Thyroid gland (tissue), 4 donors: ENCODE measurements at regions not wholly inside any gene's neighbourhood (a gene's known extent, or its start where the extent isn't known, plus 50 kb on each side); places are given as distances from the start of the nearest gene placed in this dataset.

Source experiments
- DNase-seq, 2 donors: peaks; one replicate each; pipeline ENCODE4 v3.0.0-alpha.2; 2019
- H3K27ac ChIP-seq, 3 donors: fragments of 200-600 bp; sonication (generic); 1 replicate in 2 of 3; 2 replicates in 1 of 3; pipeline ENCODE4 v1.5.1; 2016 to 2019; ENCODE audit warnings: mild to moderate bottlenecking in 1 of 3, moderate library complexity in 1 of 3
- H3K27me3 ChIP-seq: fragments of 200-600 bp; sonication (generic); one replicate; pipeline ENCODE4 v1.5.1; 2019
- H3K36me3 ChIP-seq, 2 donors: fragments of 200-600 bp; sonication (generic); one replicate each; pipeline ENCODE4 v1.5.1; 2016 to 2019
- H3K4me1 ChIP-seq, 2 donors: fragments of 200-600 bp; sonication (generic); one replicate each; pipeline ENCODE4 v1.5.1; 2017 to 2019
- H3K4me3 ChIP-seq, 3 donors: fragments of 200-600 bp; sonication (generic); replicated peaks in 1 of 3; 1 replicate in 2 of 3; 2 replicates in 1 of 3; pipeline ENCODE4 v1.5.1; 2016; ENCODE audit warnings: mild to moderate bottlenecking in 1 of 3
- H3K9me3 ChIP-seq: fragments of 200-600 bp; sonication (generic); one replicate; pipeline ENCODE4 v1.5.1; 2017
- POLR2A ChIP-seq, 2 donors: fragments of 450-650 bp; IDR thresholded peaks; one replicate each; pipeline ENCODE4 v1.6.1; 2017; ENCODE audit warnings: antibody characterized with exemption in 2 of 2, mild to moderate bottlenecking in 2 of 2, moderate library complexity in 1 of 2
- WGBS, 2 donors: methylation state at CpG; one replicate each; pipeline ENCODE4 v1.1.5; 2017; 5-methylcytosine and 5-hydroxymethylcytosine counted together
- intact Hi-C: fragments of 100-400 bp; cut with DNase I; formaldehyde crosslinking; loops from one replicate; pipeline ENCODE4 v1.15.1; 2023
- TF ChIP-seq, protein P1 (sequence below), 6 experiments: fragments of 200-600 bp in 3 of 6; fragments of 450-650 bp in 3 of 6; sonication (generic) in 3 of 6; IDR thresholded peaks; one replicate each; pipeline ENCODE4 v1.5.1; 2016 to 2019; ENCODE audit warnings: antibody characterized with exemption in 6 of 6, mild to moderate bottlenecking in 2 of 6, inconsistent platforms in 1 of 6, moderate library complexity in 1 of 6

DNA sequence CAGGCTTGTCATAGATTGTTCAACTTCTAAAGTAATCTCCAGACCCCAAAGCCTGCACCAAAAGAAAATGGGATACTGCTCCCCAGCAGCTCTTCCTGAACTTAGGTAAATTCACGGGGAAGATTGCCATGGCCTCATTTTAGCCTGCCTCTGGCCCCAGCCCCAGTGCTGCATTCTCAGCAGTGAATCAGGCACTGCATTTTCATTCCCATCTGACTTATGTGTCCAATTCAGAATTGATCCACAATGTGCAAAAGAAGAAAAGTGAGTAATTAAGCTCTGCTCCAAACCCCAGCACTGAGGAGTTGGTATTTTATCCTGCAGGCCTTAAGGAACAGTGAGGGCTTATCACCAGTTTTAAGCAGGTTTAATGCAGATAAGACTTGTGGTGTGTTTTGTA is 176.4 kb downstream of the KCTD12 start:
- H3K36me3 ChIP-seq = no peaks in the 10 kb centered on the region
- H3K27me3 ChIP-seq = no peaks in the 10 kb centered on the region
- no peak overlapping the region for H3K27ac ChIP-seq
- H3K4me1 ChIP-seq = no peaks in the 10 kb centered on the region
- H3K9me3 ChIP-seq = no peaks in the 10 kb centered on the region
- WGBS, 2 donors = 90 to 94% methylated on average over 1 of the region's 1 CpG
- TF ChIP-seq, protein P1, sequence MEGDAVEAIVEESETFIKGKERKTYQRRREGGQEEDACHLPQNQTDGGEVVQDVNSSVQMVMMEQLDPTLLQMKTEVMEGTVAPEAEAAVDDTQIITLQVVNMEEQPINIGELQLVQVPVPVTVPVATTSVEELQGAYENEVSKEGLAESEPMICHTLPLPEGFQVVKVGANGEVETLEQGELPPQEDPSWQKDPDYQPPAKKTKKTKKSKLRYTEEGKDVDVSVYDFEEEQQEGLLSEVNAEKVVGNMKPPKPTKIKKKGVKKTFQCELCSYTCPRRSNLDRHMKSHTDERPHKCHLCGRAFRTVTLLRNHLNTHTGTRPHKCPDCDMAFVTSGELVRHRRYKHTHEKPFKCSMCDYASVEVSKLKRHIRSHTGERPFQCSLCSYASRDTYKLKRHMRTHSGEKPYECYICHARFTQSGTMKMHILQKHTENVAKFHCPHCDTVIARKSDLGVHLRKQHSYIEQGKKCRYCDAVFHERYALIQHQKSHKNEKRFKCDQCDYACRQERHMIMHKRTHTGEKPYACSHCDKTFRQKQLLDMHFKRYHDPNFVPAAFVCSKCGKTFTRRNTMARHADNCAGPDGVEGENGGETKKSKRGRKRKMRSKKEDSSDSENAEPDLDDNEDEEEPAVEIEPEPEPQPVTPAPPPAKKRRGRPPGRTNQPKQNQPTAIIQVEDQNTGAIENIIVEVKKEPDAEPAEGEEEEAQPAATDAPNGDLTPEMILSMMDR (IDR thresholded peaks at IDR 0.05) = no peak
- TF ChIP-seq POLR2A (IDR thresholded peaks at IDR 0.05) = no peak
- no peak for DNase-seq
- H3K4me3 ChIP-seq = no peak overlapping the region
- intact Hi-C loops = no loop called here

- Histone ChIP-seq H3K9me3 (no peaks in the 10 kb centered on the region), H3K27ac (no peak overlapping the region), H3K4me3 (no peak overlapping the region), H3K27me3 (no peaks in the 10 kb centered on the region), H3K4me1 (no peaks in the 10 kb centered on the region), H3K36me3 (no peaks in the 10 kb centered on the region)
- intact Hi-C loops = no loop called here
- WGBS, 2 donors = 85 to 86% methylated on average over 6 of the region's 6 CpGs
- no peak for TF ChIP-seq POLR2A (IDR thresholded peaks at IDR 0.05)
- TF ChIP-seq, protein P1 (IDR thresholded peaks at IDR 0.05) = no peak
- no peak for DNase-seq
These were observed 178.0 kb downstream of the KCTD12 start for GRCh38 chr13:76708138-76708688.

- TF ChIP-seq POLR2A (IDR thresholded peaks at IDR 0.05) = no peak
- TF ChIP-seq, protein P1 (IDR thresholded peaks at IDR 0.05) = no peak
These were observed 178.8 kb downstream of the KCTD12 start for GRCh38 chr13:76707360-76707759.

GRCh38 chr13:76703621-76704288 is 182.4 kb downstream of the KCTD12 start:
- no peaks in the 10 kb centered on the region for H3K9me3 ChIP-seq
- intact Hi-C loops = no loop called here
- H3K27me3 ChIP-seq = no peaks in the 10 kb centered on the region
- TF ChIP-seq, protein P1 (IDR thresholded peaks at IDR 0.05) = no peak
- no peak for TF ChIP-seq POLR2A (IDR thresholded peaks at IDR 0.05)
- no peak overlapping the region for H3K4me3 ChIP-seq
- H3K27ac ChIP-seq = no peak overlapping the region
- 75 to 86% methylated on average over 2 of the region's 2 CpGs for WGBS, 2 donors
- no peak for DNase-seq
- H3K36me3 ChIP-seq = no peaks in the 10 kb centered on the region
- H3K4me1 ChIP-seq = no peaks in the 10 kb centered on the region

More at GRCh38 chr13:76707360-76707759, 178.8 kb downstream of the KCTD12 start:
- Histone ChIP-seq H3K27ac (no peak overlapping the region), H3K36me3 (no peaks in the 10 kb centered on the region), H3K4me1 (no peaks in the 10 kb centered on the region), H3K4me3 (no peak overlapping the region), H3K27me3 (no peaks in the 10 kb centered on the region), H3K9me3 (no peaks in the 10 kb centered on the region)
- no peak for DNase-seq
- 72 to 77% methylated on average over 3 of the region's 3 CpGs for WGBS, 2 donors
- intact Hi-C loops = no loop called here

DNA sequence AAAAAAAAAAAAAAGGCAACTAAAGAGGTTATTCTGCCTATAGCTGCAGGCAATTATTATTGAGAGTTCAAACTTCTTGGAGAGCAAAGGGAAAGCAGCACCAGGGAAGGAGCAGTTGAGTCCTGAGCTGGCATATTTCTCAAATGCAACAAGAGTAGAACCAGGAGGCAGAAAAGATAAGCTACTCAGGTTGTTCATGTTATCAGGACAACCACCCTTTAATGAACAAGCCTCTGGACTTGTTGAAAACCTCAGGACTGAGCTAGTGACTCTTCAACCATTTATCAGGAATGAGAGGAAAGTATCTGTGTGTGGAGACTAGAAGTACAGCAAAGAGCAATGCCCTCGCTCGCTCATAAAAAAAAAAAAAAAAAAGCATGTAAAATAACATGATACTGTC is 183.0 kb downstream of the KCTD12 start:
- Histone ChIP-seq H3K36me3 (no peaks in the 10 kb centered on the region), H3K9me3 (no peaks in the 10 kb centered on the region), H3K4me1 (no peaks in the 10 kb centered on the region), H3K27me3 (no peaks in the 10 kb centered on the region), H3K4me3 (no peak overlapping the region), H3K27ac (no peak overlapping the region)
- 94% methylated on average over 2 of the region's 2 CpGs for WGBS, 2 donors
- TF ChIP-seq POLR2A (IDR thresholded peaks at IDR 0.05) = no peak
- TF ChIP-seq, protein P1 (IDR thresholded peaks at IDR 0.05) = no peak
- intact Hi-C loops = no loop called here
- DNase-seq = no peak
